Esophagus squamous epithelium (tissue), 4 donors: ENCODE measurements at regions not wholly inside any gene's neighbourhood (a gene's known extent, or its start where the extent isn't known, plus 50 kb on each side); places are given as distances from the start of the nearest gene placed in this dataset.

Experiments
- CTCF ChIP-seq, 6 experiments: fragments of 450-650 bp in 4 of 6; fragments of 200-600 bp in 2 of 6; sonication (generic) in 2 of 6; IDR thresholded peaks; one replicate each; pipeline ENCODE4 v1.5.1; 2016 to 2019; ENCODE audit warnings: antibody characterized with exemption in 6 of 6, mild to moderate bottlenecking in 4 of 6, moderate library complexity in 4 of 6
- POLR2A ChIP-seq, 4 donors: fragments of 450-650 bp; IDR thresholded peaks; one replicate each; pipeline ENCODE4 v1.6.1; 2017; ENCODE audit warnings: antibody characterized with exemption in 4 of 4, mild to moderate bottlenecking in 4 of 4, moderate library complexity in 3 of 4

- TF ChIP-seq CTCF (IDR thresholded peaks at IDR 0.05) (no peak), POLR2A (IDR thresholded peaks at IDR 0.05) (no peak)
Observed at GRCh38 chr4:83864097-83864817, 328.3 kb downstream of the GPAT3 start.
